ENCODE measurements at regions not wholly inside any gene's neighbourhood (a gene's known extent, or its start where the extent isn't known, plus 50 kb on each side); places are given as distances from the start of the nearest gene placed in this dataset.
"Not testable (repeated sequence)": the region's sequence is repeated elsewhere in the genome, so short reads cannot be mapped to it uniquely, and the experiment has no call there.

DNA sequence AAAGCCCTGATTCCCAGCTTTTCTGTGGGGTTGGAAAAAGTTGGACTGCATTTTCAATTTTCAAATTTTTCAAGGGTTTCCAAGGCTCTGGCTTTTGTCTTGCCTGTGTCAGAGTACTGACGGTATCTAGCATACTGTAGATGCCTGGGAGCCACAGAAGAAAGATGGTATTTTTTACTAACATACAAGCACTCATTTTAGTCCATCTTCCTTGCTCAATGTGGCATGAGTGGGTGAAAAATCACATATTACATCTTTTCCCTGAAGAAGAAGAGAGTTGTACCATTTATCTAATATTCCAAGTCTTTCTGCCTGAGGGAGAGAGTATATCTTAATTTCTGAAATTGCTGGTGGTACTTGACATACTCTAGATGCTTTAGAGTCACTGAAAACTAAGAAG, 738.6 kb upstream of the ADGRL3 start:
- H3K27ac ChIP-seq (ENCODE audit: low read length), result no peak overlapping the region
- H3K4me1 ChIP-seq (ENCODE audit: control insufficient read depth, low read depth, low read length), result no peaks in the 10 kb centered on the region
- H3K36me3 ChIP-seq (ENCODE audit: control insufficient read depth, low read depth, low read length), result no peaks in the 10 kb centered on the region
- H3K27me3 ChIP-seq (ENCODE audit: control insufficient read depth, insufficient read depth, low read length), result no peaks in the 10 kb centered on the region
- no peaks in the 10 kb centered on the region for H3K9me3 ChIP-seq (ENCODE audit: control insufficient read depth, low read depth, low read length)
- H3K4me3 ChIP-seq (ENCODE audit: low read length), result no peak overlapping the region
- H3K9ac ChIP-seq (ENCODE audit: low read length), result no peak overlapping the region

DNA sequence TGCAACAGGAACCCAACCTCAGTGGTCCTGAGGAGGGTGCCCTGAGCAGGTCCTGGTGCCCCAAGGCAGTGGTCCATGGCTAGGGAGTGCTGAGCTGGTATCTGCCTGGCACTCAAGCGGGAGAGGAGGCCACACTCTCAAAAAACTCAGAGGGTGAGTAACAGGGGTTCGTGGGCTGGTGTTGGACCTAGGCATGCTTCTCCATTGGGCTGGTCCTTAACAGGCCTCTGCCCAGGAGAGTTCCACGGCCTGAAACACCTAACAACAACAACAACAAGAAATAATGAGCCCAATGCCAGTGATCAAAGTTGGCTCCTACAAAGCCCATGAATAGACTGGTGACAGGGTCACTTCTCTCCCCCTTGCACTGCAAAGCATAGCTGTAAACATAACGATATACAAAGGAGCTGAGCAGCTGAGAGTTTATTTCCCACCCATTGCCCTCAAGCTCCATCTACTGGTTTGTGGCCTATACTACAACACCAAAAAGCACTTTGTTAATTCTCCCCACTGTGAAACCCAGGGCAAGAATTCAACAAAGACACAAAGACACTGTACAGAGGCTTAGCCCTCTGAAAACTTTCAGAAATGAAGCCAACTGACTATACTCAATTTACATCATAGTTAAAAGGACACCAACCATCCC, 736.1 kb upstream of the ADGRL3 start:
- H3K4me3 ChIP-seq (ENCODE audit: low read length), result no peak overlapping the region
- H3K9ac ChIP-seq (ENCODE audit: low read length), result no peak overlapping the region

DNA sequence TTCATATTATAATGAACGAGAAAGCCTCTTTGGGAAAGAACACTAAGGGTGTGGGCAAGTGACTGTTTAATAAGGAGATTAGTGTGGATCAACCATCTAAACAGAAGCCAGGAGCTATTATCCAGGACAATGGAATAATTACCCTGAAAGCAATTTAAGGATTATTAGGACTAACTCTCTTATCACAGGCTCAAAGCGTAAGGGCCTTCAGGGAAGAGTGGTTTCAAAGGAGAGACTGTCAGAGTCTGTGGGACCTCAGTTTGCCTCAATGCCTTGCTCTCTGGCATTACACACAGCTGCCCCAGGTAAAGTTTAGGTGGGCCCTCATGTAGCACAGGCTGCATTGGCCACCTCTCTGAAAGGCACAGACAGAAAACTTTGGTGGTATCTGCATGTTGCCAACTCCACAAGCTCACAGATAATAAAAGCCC, 717.2 kb upstream of the ADGRL3 start:
- Histone ChIP-seq H3K36me3 (ENCODE audit: control insufficient read depth, low read depth, low read length) (no peaks in the 10 kb centered on the region), H3K27ac (ENCODE audit: low read length) (no peak overlapping the region), H3K27me3 (ENCODE audit: control insufficient read depth, insufficient read depth, low read length) (no peaks in the 10 kb centered on the region), H3K9ac (ENCODE audit: low read length) (no peak overlapping the region), H3K4me3 (ENCODE audit: low read length) (no peak overlapping the region), H3K4me1 (ENCODE audit: control insufficient read depth, low read depth, low read length) (peaks cover 12% of the 10 kb centered on the region), H3K9me3 (ENCODE audit: control insufficient read depth, low read depth, low read length) (no peaks in the 10 kb centered on the region)

More for the DNA sequence above, 736.1 kb upstream of the ADGRL3 start:
- no peaks in the 10 kb centered on the region for H3K4me1 ChIP-seq (ENCODE audit: control insufficient read depth, low read depth, low read length)
- no peaks in the 10 kb centered on the region for H3K9me3 ChIP-seq (ENCODE audit: control insufficient read depth, low read depth, low read length)
- H3K27me3 ChIP-seq (ENCODE audit: control insufficient read depth, insufficient read depth, low read length), result no peaks in the 10 kb centered on the region
- H3K27ac ChIP-seq (ENCODE audit: low read length), result no peak overlapping the region
- H3K36me3 ChIP-seq (ENCODE audit: control insufficient read depth, low read depth, low read length), result no peaks in the 10 kb centered on the region

DNA sequence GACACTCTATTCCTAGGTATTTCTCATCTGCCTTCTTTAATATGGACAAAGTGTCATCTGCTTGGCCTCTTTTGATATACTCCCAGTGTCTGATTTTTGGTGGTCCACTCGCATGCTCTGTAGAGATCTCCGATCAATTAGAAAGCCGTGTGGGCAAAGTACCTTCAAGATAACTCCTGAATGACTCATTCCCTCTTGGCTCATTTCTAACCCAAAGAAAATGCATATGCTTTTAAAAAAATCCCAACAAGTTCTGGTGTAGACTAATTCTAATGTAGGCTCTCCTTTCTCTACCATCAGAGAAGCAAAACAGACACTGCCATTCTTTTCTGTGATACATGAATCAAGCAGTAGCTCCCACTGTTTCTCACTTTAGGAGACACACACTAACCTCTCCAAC, 714.9 kb upstream of the ADGRL3 start:
- Histone ChIP-seq H3K4me1 (ENCODE audit: control insufficient read depth, low read depth, low read length) (peaks cover 12% of the 10 kb centered on the region), H3K27me3 (ENCODE audit: control insufficient read depth, insufficient read depth, low read length) (no peaks in the 10 kb centered on the region), H3K27ac (ENCODE audit: low read length) (no peak overlapping the region), H3K36me3 (ENCODE audit: control insufficient read depth, low read depth, low read length) (no peaks in the 10 kb centered on the region), H3K9me3 (ENCODE audit: control insufficient read depth, low read depth, low read length) (no peaks in the 10 kb centered on the region), H3K4me3 (ENCODE audit: low read length) (no peak overlapping the region), H3K9ac (ENCODE audit: low read length) (no peak overlapping the region)

DNA sequence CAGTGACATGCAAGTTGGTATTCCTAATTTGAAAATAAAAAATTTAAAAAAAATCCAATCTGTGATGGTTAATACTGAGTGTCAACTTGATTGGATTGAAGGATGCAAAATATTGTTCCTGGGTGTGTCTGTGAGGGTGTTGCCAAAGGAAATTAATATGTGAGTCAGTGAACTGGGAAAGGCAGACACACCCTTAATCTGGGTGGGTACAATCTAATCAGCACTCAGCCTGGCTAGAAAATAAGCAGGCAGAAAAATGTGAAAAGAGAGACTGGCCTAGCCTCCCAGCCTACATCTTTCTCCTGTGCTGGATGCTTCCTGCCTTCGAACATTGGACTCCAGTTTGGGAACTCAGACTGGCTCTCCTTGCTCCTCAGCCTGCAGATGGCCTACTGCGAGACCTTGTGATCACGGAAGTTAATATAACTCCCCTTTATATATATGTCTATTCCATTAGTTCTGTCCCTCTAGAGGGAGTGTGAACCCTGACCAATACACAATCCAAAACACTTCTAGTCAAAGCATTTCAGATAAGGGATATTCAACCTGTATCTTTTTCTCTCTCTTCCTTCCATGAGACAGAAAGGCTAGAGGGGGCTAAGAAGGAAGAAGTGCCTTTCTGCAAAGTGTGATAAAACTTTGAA, 712.9 kb upstream of the ADGRL3 start:
- not testable (repeated sequence) for H3K27me3 ChIP-seq (ENCODE audit: control insufficient read depth, insufficient read depth, low read length); H3K4me3 ChIP-seq (ENCODE audit: low read length); H3K27ac ChIP-seq (ENCODE audit: low read length); H3K36me3 ChIP-seq (ENCODE audit: control insufficient read depth, low read depth, low read length); H3K9me3 ChIP-seq (ENCODE audit: control insufficient read depth, low read depth, low read length); H3K9ac ChIP-seq (ENCODE audit: low read length)
- H3K4me1 ChIP-seq (ENCODE audit: control insufficient read depth, low read depth, low read length), result peaks cover 12% of the 10 kb centered on the region

DNA sequence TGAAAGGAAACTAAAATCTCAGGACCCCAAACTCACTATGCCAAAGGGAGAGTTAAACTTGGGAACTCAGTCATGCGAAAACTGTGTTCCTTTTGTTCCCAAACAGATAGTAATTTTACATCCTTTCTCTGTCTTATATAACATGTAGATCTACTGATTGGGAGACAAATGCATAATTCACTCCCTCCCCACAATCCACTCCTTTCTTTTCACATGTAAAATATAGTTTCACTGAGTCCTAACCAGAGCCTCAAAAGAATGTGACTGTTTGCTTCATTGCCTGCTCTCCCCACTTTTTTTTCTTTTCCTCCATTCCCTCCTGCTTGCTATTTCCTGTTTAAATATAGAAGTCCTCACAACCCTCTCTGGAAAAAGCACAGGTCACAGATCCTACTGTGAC, 699.3 kb upstream of the ADGRL3 start:
- Histone ChIP-seq H3K27ac (ENCODE audit: low read length) (peak overlapping the region; percentile 47), H3K4me3 (ENCODE audit: low read length) (no peak overlapping the region), H3K9ac (ENCODE audit: low read length) (no peak overlapping the region), H3K36me3 (ENCODE audit: control insufficient read depth, low read depth, low read length) (no peaks in the 10 kb centered on the region), H3K9me3 (ENCODE audit: control insufficient read depth, low read depth, low read length) (no peaks in the 10 kb centered on the region), H3K27me3 (ENCODE audit: control insufficient read depth, insufficient read depth, low read length) (no peaks in the 10 kb centered on the region), H3K4me1 (ENCODE audit: control insufficient read depth, low read depth, low read length) (peaks cover 9% of the 10 kb centered on the region)

DNA sequence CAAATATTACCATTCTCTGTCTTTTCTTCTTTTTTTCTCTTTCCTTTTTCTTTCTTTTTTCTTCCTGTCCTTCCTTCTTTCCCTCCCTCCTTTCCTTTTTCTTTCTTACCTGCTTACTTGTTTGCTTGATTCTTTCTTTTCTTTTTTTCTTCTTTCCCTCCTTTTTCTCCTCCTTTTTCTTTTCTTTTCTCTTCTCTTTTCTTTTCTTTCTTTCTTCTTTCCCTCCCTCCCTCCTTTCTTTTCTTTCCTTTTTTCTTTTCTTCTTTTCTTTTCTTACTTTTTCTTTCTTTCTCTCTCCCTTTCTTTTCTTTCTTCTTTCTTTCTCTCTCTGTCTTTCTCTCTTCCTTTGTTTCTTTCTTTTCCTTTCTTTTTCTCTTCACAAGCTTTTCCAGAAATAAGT, 697.4 kb upstream of the ADGRL3 start:
- Histone ChIP-seq H3K27ac (ENCODE audit: low read length) (no peak overlapping the region), H3K9ac (ENCODE audit: low read length) (no peak overlapping the region), H3K36me3 (ENCODE audit: control insufficient read depth, low read depth, low read length) (no peaks in the 10 kb centered on the region), H3K9me3 (ENCODE audit: control insufficient read depth, low read depth, low read length) (no peaks in the 10 kb centered on the region), H3K27me3 (ENCODE audit: control insufficient read depth, insufficient read depth, low read length) (no peaks in the 10 kb centered on the region), H3K4me3 (ENCODE audit: low read length) (no peak overlapping the region), H3K4me1 (ENCODE audit: control insufficient read depth, low read depth, low read length) (peaks cover 9% of the 10 kb centered on the region)

DNA sequence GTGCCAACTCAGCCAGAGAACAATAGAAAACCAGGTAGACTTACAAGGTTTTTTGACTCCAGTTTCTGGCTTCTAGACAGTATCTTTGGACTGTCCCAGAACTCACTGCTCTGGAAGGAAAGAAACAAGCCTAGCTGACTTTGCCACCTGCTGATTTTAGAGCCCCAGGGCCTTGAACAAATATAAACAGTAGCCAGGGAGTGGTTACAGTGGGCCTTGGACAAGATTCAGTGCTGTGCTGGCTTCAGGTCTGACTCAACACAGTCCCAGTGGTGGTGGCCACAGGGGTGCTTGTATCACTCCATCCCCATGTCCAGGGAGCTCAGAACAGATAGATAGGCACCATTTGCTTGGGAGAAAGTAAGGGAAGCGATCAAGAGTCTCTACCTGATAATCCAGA, 694.1 kb upstream of the ADGRL3 start:
- no peak overlapping the region for H3K27ac ChIP-seq (ENCODE audit: low read length)
- no peaks in the 10 kb centered on the region for H3K9me3 ChIP-seq (ENCODE audit: control insufficient read depth, low read depth, low read length)
- no peak overlapping the region for H3K4me3 ChIP-seq (ENCODE audit: low read length)
- peaks cover 3% of the 10 kb centered on the region for H3K4me1 ChIP-seq (ENCODE audit: control insufficient read depth, low read depth, low read length)
- no peaks in the 10 kb centered on the region for H3K27me3 ChIP-seq (ENCODE audit: control insufficient read depth, insufficient read depth, low read length)
- no peaks in the 10 kb centered on the region for H3K36me3 ChIP-seq (ENCODE audit: control insufficient read depth, low read depth, low read length)
- no peak overlapping the region for H3K9ac ChIP-seq (ENCODE audit: low read length)

DNA sequence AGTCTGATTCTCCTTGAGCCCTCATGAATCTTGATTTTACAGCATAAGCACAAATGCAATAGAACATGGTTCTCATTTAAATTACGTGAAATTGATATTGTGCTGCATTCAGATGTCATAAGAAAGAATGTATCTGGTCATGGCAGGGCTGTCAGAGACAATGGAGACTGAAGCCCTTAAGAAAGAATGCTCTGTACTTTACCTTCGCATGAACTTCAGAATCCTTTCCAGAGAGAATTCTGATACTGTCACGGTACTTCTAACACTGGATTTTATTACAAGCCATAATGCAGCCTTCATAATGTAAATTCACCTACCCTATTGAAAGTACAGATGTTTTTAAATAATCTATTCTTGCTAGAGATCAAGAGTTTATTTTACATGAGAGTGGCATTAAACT, 677.9 kb upstream of the ADGRL3 start:
- H3K27ac ChIP-seq (ENCODE audit: low read length), result no peak overlapping the region
- H3K4me1 ChIP-seq (ENCODE audit: control insufficient read depth, low read depth, low read length), result no peaks in the 10 kb centered on the region
- H3K9me3 ChIP-seq (ENCODE audit: control insufficient read depth, low read depth, low read length), result no peaks in the 10 kb centered on the region
- no peak overlapping the region for H3K4me3 ChIP-seq (ENCODE audit: low read length)
- no peaks in the 10 kb centered on the region for H3K36me3 ChIP-seq (ENCODE audit: control insufficient read depth, low read depth, low read length)
- no peaks in the 10 kb centered on the region for H3K27me3 ChIP-seq (ENCODE audit: control insufficient read depth, insufficient read depth, low read length)
- no peak overlapping the region for H3K9ac ChIP-seq (ENCODE audit: low read length)

DNA sequence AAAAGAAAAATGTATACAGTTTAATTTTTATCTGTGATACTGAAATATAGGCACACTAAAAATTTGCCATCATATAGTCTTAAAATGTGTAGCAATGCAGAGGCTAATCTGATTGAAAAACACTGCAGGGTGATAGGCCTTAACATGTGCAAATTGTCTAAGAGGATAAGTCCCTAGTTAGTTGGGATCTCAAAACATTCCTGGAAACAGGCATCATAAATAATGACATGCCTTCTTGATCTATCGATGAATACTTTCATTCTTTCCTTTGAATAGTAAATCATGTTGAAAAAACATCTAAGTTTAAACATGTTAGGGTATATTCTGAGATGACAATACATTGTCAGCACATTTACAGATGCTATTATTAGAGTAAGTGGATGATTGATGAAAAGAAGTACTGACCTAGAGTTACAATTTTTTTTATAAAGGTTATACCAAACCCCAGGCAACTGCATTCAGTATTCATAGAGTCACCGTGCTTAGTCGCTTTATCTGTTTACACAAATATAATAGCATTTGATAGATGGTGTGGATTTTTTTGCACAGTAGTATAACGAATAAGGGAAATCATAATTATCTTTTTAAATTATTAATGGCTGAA, 668.2 kb upstream of the ADGRL3 start:
- no peaks in the 10 kb centered on the region for H3K27me3 ChIP-seq (ENCODE audit: control insufficient read depth, insufficient read depth, low read length)
- no peak overlapping the region for H3K4me3 ChIP-seq (ENCODE audit: low read length)
- H3K36me3 ChIP-seq (ENCODE audit: control insufficient read depth, low read depth, low read length), result no peaks in the 10 kb centered on the region
- H3K27ac ChIP-seq (ENCODE audit: low read length), result no peak overlapping the region
- H3K9ac ChIP-seq (ENCODE audit: low read length), result no peak overlapping the region
- no peaks in the 10 kb centered on the region for H3K9me3 ChIP-seq (ENCODE audit: control insufficient read depth, low read depth, low read length)
- H3K4me1 ChIP-seq (ENCODE audit: control insufficient read depth, low read depth, low read length), result no peaks in the 10 kb centered on the region

DNA sequence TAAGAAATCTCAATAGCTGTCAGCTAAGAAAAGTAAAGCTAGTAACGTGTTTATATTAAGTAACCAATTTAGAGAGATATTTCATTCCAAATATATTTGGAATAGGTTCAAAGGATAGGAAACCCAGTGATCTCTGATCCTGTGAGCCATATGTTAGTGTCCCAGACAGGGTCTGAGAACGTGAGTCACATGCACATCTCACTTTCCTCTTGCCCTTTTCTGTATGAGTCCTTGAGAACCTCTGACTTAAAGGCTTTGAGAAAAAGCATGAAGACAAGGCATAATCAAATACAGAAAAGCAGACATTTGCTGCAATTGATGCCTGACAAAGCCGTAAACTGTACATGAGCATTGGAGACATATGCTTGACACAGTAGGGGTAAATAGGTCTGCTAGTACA, 655.1 kb upstream of the ADGRL3 start:
- H3K4me1 ChIP-seq (ENCODE audit: control insufficient read depth, low read depth, low read length), result no peaks in the 10 kb centered on the region
- no peak overlapping the region for H3K27ac ChIP-seq (ENCODE audit: low read length)
- H3K9me3 ChIP-seq (ENCODE audit: control insufficient read depth, low read depth, low read length), result no peaks in the 10 kb centered on the region
- H3K27me3 ChIP-seq (ENCODE audit: control insufficient read depth, insufficient read depth, low read length), result no peaks in the 10 kb centered on the region
- no peaks in the 10 kb centered on the region for H3K36me3 ChIP-seq (ENCODE audit: control insufficient read depth, low read depth, low read length)
- no peak overlapping the region for H3K4me3 ChIP-seq (ENCODE audit: low read length)
- H3K9ac ChIP-seq (ENCODE audit: low read length), result no peak overlapping the region

DNA sequence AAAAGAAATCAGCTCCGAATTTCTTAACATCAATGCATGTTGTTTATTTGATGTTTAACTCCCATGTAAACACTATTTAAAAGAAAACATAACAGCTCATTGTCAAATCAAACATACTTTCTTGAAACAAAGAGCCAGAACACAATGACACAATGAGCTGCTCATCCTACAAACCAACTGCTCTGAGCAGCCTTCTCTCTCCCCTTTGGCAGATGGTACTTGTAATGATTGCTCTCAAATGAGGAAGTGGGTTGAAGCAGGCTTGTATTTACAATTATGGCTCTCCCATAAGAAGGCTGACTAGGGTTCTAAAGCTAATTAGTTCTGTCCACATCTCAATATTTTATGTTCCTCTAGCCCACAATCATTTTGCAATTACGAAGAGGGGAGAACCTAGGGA, 637.8 kb upstream of the ADGRL3 start:
- no peak overlapping the region for H3K27ac ChIP-seq (ENCODE audit: low read length)
- peaks cover 8% of the 10 kb centered on the region for H3K4me1 ChIP-seq (ENCODE audit: control insufficient read depth, low read depth, low read length)
- H3K9me3 ChIP-seq (ENCODE audit: control insufficient read depth, low read depth, low read length), result no peaks in the 10 kb centered on the region
- H3K27me3 ChIP-seq (ENCODE audit: control insufficient read depth, insufficient read depth, low read length), result no peaks in the 10 kb centered on the region
- no peaks in the 10 kb centered on the region for H3K36me3 ChIP-seq (ENCODE audit: control insufficient read depth, low read depth, low read length)
- H3K9ac ChIP-seq (ENCODE audit: low read length), result no peak overlapping the region
- no peak overlapping the region for H3K4me3 ChIP-seq (ENCODE audit: low read length)

Measured in iPS-18a (cell line).